Spleen (tissue), 11 donors: ENCODE measurements at regions not wholly inside any gene's neighbourhood (a gene's known extent, or its start where the extent isn't known, plus 50 kb on each side); places are given as distances from the start of the nearest gene placed in this dataset.

Experiments
- DNase-seq: peaks from one replicate; pipeline ENCODE4 v3.0.0-alpha.2; 2020
- H3K27ac ChIP-seq, 8 donors: fragments of 200-600 bp; sonication (generic) in 7 of 8; 1 replicate in 4 of 8; 2 replicates in 4 of 8; pipeline versions ENCODE4 v1.5.0 to v1.8.0; 2016 to 2021; ENCODE audit warnings: inconsistent platforms in 4 of 8, mild to moderate bottlenecking in 4 of 8, moderate library complexity in 1 of 8
- H3K27me3 ChIP-seq, 7 donors: fragments of 200-600 bp; sonication (generic) in 6 of 7; replicated peaks in 1 of 7; 1 replicate in 4 of 7; 2 replicates in 3 of 7; pipeline versions ENCODE4 v1.5.0 to v1.8.0; 2016 to 2021; ENCODE audit warnings: inconsistent platforms in 3 of 7, mild to moderate bottlenecking in 1 of 7
- H3K36me3 ChIP-seq, 6 donors: fragments of 200-600 bp; sonication (generic) in 5 of 6; 1 replicate in 4 of 6; 2 replicates in 2 of 6; pipeline versions ENCODE4 v1.5.0 to v1.8.0; 2016 to 2021; ENCODE audit warnings: inconsistent platforms in 2 of 6
- H3K4me1 ChIP-seq, 6 donors: fragments of 200-600 bp; sonication (generic) in 5 of 6; 1 replicate in 3 of 6; 2 replicates in 3 of 6; pipeline versions ENCODE4 v1.5.0 to v1.8.0; 2016 to 2021; ENCODE audit warnings: inconsistent platforms in 3 of 6
- H3K4me3 ChIP-seq, 8 donors: fragments of 200-600 bp; sonication (generic) in 7 of 8; 1 replicate in 4 of 8; 2 replicates in 4 of 8; pipeline versions ENCODE4 v1.5.0 to v1.8.0; 2016 to 2021; ENCODE audit warnings: inconsistent platforms in 4 of 8, mild to moderate bottlenecking in 4 of 8, moderate library complexity in 2 of 8
- H3K9me3 ChIP-seq, 8 donors: fragments of 200-600 bp; sonication (generic) in 7 of 8; 1 replicate in 4 of 8; 2 replicates in 4 of 8; pipeline versions ENCODE4 v1.5.0 to v1.8.0; 2016 to 2021; ENCODE audit warnings: inconsistent platforms in 4 of 8
- POLR2A ChIP-seq, 3 donors: fragments of 450-650 bp; IDR thresholded peaks; one replicate each; pipeline ENCODE4 v1.5.1; 2017; ENCODE audit warnings: antibody characterized with exemption in 3 of 3, mild to moderate bottlenecking in 1 of 3
- POLR2AphosphoS5 ChIP-seq, 3 donors: sonication (generic); formaldehyde crosslinking; IDR thresholded peaks; one replicate each; pipeline ENCODE4 v1.5.1; 2017; ENCODE audit warnings: antibody characterized with exemption in 3 of 3
- WGBS, 5 donors: extraction: QIAGEN DNeasy Blood & Tissue Kit in 3 of 5; methylation state at CpG; one replicate each; pipeline versions ENCODE4 v1.1.5 to v1.1.7; 2013 to 2018; 5-methylcytosine and 5-hydroxymethylcytosine counted together
- intact Hi-C: fragments of 100-400 bp; cut with DNase I; formaldehyde crosslinking; loops from one replicate; pipeline ENCODE4 v1.15.0; 2023; ENCODE audit warnings: low total_unique reads
- TF ChIP-seq, protein P1 (sequence below), 11 experiments: fragments of 200-600 bp in 7 of 11; fragments of 450-650 bp in 4 of 11; sonication (generic) in 4 of 11; IDR thresholded peaks in 8 of 11; conservative IDR thresholded peaks in 3 of 11; 1 replicate in 7 of 11; 2 replicates in 4 of 11; pipeline versions ENCODE4 v1.4.0 to v1.8.0; 2016 to 2021; ENCODE audit warnings: antibody characterized with exemption in 11 of 11, inconsistent platforms in 4 of 11, mild to moderate bottlenecking in 1 of 11
- donor health status: healthy with polysubstance abuse.
- donor health status: DM: no; HTN: no; CAD: no; lungs with moderate emphysema.
- donor health status: DM: no; HTN: no; CAD: no.
- donor health status: Bipolar disorder and iron deficiency.
- donor health status: healthy.
- donor health status: DM: no; HTN: no; CAD: no.
- donor health status: DM: yes; HTN: yes; CAD: no.

DNA sequence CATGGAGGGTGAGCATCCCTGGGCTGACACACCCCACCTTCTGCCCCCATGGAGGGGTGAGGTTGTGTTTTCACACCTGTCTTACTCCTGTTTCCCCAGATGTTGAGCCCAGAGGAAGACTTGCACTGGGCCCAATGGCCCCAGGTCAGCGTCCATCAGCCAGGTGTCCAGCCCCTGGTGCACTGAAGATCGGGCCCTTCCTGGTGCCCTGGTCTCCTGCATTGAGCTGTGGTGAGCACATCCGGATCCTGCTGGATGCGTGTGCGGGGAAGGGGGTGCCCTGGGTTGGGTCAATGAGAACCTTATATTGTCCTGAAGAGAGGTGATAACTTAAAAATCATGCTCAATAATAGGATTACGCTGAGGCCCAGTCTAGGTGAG lies 227.3 kb downstream of the SNRPN start:
- Histone ChIP-seq H3K27ac (no peak overlapping the region), H3K9me3 (peaks cover 0 to 100% (median 79%) of the 10 kb centered on the region in 8 donors), H3K4me3 (no peak overlapping the region), H3K27me3 (no peaks in the 10 kb centered on the region), H3K4me1 (no peaks in the 10 kb centered on the region), H3K36me3 (no peaks in the 10 kb centered on the region)
- peak; percentile 41 for DNase-seq
- no peak for TF ChIP-seq POLR2AphosphoS5 (IDR thresholded peaks at IDR 0.05)
- TF ChIP-seq, protein P1, sequence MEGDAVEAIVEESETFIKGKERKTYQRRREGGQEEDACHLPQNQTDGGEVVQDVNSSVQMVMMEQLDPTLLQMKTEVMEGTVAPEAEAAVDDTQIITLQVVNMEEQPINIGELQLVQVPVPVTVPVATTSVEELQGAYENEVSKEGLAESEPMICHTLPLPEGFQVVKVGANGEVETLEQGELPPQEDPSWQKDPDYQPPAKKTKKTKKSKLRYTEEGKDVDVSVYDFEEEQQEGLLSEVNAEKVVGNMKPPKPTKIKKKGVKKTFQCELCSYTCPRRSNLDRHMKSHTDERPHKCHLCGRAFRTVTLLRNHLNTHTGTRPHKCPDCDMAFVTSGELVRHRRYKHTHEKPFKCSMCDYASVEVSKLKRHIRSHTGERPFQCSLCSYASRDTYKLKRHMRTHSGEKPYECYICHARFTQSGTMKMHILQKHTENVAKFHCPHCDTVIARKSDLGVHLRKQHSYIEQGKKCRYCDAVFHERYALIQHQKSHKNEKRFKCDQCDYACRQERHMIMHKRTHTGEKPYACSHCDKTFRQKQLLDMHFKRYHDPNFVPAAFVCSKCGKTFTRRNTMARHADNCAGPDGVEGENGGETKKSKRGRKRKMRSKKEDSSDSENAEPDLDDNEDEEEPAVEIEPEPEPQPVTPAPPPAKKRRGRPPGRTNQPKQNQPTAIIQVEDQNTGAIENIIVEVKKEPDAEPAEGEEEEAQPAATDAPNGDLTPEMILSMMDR (IDR thresholded peaks at IDR 0.05 in 8 of 11, conservative IDR thresholded peaks at IDR 0.05 in 3 of 11) = no peak
- no peak for TF ChIP-seq POLR2A (IDR thresholded peaks at IDR 0.05)
- 89 to 98% (median 95%) methylated on average over 6 of the region's 6 CpGs for WGBS, 5 donors
- intact Hi-C loops = no loop called here

DNA sequence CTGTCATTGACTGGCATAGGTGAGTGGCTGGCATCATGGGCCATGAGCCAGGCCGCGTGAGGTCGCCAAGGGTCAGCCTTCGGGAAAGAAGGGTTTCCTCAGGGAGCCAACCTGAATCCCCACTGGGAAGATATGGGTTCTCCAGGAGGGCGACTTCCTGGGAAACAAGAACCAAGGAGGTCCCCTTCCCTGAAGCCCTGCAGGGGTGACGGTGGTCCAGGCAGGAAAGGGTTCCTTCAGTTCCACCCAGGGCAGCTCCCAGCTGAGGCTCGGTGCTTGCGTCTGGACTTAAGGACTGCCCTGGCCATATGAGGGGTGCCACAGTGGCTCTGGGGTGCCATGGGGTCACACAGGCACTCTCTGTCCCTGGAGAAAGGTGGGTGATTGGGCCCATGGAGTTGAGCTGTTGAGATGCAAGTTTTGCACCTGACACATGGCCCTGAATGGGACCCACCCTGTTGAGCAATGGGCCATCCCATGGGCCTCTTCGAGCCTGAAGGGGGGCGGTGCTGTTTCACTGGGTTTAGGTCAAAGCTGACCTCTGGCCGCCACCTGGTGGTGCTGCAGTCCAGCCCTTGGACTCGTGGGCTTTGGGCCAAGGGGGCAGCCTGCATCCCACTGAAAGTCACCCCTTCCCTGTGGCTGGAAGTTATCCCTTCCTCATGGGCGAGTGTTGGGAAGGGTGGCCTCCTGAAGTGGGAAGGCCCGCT lies 228.1 kb downstream of the SNRPN start:
- DNase-seq = peak; percentile 50
- Histone ChIP-seq H3K27ac (no peak overlapping the region), H3K4me3 (no peak overlapping the region), H3K9me3 (peaks cover 0 to 100% (median 77%) of the 10 kb centered on the region in 8 donors), H3K4me1 (no peaks in the 10 kb centered on the region), H3K27me3 (no peaks in the 10 kb centered on the region), H3K36me3 (no peaks in the 10 kb centered on the region)
- no peak for TF ChIP-seq POLR2AphosphoS5 (IDR thresholded peaks at IDR 0.05)
- TF ChIP-seq, protein P1 (IDR thresholded peaks at IDR 0.05 in 8 of 11, conservative IDR thresholded peaks at IDR 0.05 in 3 of 11) = no peak
- TF ChIP-seq POLR2A (IDR thresholded peaks at IDR 0.05) = no peak
- 81 to 88% (median 84%) methylated on average over 12 to 14 of the region's 14 CpGs for WGBS, 5 donors
- intact Hi-C loops = no loop called here

DNA sequence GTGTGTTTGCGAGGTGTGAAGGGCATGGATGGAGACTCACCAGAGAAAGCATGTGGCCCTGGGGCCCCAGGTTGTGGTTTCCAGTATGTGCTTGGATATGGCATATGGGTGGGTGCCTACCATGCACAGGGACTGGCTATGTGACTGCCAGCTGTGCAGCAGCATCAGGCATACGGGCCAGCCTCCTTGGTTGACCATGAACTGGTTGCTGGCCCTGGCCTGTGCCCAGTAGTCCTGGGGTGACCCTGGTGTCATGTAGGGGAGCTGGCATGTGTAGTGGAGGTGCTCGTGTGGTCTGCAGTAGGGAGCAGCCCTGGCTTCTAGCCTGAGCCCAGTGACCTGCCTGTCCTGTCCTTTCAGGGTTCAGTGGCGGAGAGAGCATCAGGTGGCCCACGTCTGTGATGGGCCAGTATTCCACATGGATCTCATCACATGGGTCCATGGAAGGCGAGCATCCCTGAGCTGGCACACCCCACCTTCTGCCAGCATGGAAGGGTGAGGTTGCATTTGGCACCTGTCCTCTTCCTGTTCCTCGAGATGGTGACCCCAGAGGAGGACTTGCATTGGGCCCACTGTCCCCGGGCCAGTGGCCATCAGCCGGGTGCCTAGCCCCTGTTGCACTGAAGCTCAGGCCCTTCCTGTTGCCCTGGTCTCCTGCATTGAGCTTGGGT lies 228.9 kb downstream of the SNRPN start:
- 66 to 81% (median 78%) methylated on average over 4 to 9 of the region's 9 CpGs for WGBS, 5 donors
- TF ChIP-seq POLR2AphosphoS5 (IDR thresholded peaks at IDR 0.05) = no peak
- TF ChIP-seq POLR2A (IDR thresholded peaks at IDR 0.05) = no peak
- TF ChIP-seq, protein P1 (IDR thresholded peaks at IDR 0.05 in 8 of 11, conservative IDR thresholded peaks at IDR 0.05 in 3 of 11) = no peak
- peaks cover 0 to 100% (median 74%) of the 10 kb centered on the region in 8 donors for H3K9me3 ChIP-seq
- intact Hi-C loops = no loop called here
- peak; percentile 58 for DNase-seq
- no peaks in the 10 kb centered on the region for H3K27me3 ChIP-seq
- H3K4me3 ChIP-seq = no peak overlapping the region
- H3K36me3 ChIP-seq = no peaks in the 10 kb centered on the region
- H3K27ac ChIP-seq = no peak overlapping the region
- no peaks in the 10 kb centered on the region for H3K4me1 ChIP-seq
